ENCODE measurements at regions not wholly inside any gene's neighbourhood (a gene's known extent, or its start where the extent isn't known, plus 50 kb on each side); places are given as distances from the start of the nearest gene placed in this dataset.

GRCh38 chr16:52958951-52959350, 93.7 kb downstream of the CHD9NB start (continued):
- no peak for TF ChIP-seq CHD7 (IDR thresholded peaks at IDR 0.05; ENCODE audit: insufficient replicate concordance, low read length)
- TF ChIP-seq FOSL1 (IDR thresholded peaks at IDR 0.05; ENCODE audit: insufficient read depth, low read depth, low read length): no peak
- TF ChIP-seq TCF12 (IDR thresholded peaks at IDR 0.05; ENCODE audit: low read depth, low read length): no peak
- no peak for TF ChIP-seq SP2 (IDR thresholded peaks at IDR 0.05; ENCODE audit: low read length)
- TF ChIP-seq TAF1 (IDR thresholded peaks at IDR 0.05; ENCODE audit: low read depth, low read length): no peak
- TF ChIP-seq ATF2 (IDR thresholded peaks at IDR 0.05; ENCODE audit: low read length): no peak
- TF ChIP-seq, protein P1, sequence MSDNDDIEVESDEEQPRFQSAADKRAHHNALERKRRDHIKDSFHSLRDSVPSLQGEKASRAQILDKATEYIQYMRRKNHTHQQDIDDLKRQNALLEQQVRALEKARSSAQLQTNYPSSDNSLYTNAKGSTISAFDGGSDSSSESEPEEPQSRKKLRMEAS (IDR thresholded peaks at IDR 0.05): no peak
- no peak for TF ChIP-seq BACH1 (IDR thresholded peaks at IDR 0.05; ENCODE audit: low read length)
- no peak for TF ChIP-seq ZNF274 (IDR thresholded peaks at IDR 0.05; ENCODE audit: borderline replicate concordance, extremely low read depth, low read length)
- no peak for TF ChIP-seq CEBPB (IDR thresholded peaks at IDR 0.05; ENCODE audit: low read depth, low read length)
- no peak for TF ChIP-seq RXRA (IDR thresholded peaks at IDR 0.05; ENCODE audit: insufficient read depth, low read depth, low read length)
